H1 (cell line): ENCODE measurements at regions not wholly inside any gene's neighbourhood (a gene's known extent, or its start where the extent isn't known, plus 50 kb on each side); places are given as distances from the start of the nearest gene placed in this dataset.

ENCODE experiments used
- CEBPB ChIP-seq: IDR thresholded peaks from 2 replicates; pipeline ENCODE4 v1.6.1; 2012; ENCODE audit warnings: low read depth, low read length
- CREB1 ChIP-seq: IDR thresholded peaks from 2 replicates; pipeline ENCODE4 v1.6.1; 2012; ENCODE audit warnings: inconsistent platforms
- E2F6 ChIP-seq: IDR thresholded peaks from 2 replicates; pipeline ENCODE4 v1.6.1; 2012; ENCODE audit warnings: inconsistent platforms
- EGR1 ChIP-seq: IDR thresholded peaks from 2 replicates; pipeline ENCODE4 v1.6.1; 2011; ENCODE audit warnings: low read depth, low read length, borderline replicate concordance
- KDM5A ChIP-seq: fragments of 200-600 bp; IDR thresholded peaks from 2 replicates; pipeline ENCODE4 v1.7.1; 2012; ENCODE audit warnings: mild to moderate bottlenecking, low read length, inconsistent platforms, mixed read lengths
- RBBP5 ChIP-seq: IDR thresholded peaks from 2 replicates; pipeline ENCODE4 v1.7.1; 2012; ENCODE audit warnings: low read depth, mild to moderate bottlenecking, inconsistent platforms, low read length, moderate library complexity, borderline replicate concordance
- RNF2 ChIP-seq: fragments of 200-900, 300-1000 bp; sonication (generic); IDR thresholded peaks from 2 replicates; pipeline ENCODE4 v1.7.1; 2016; ENCODE audit warnings: borderline replicate concordance, low read depth, mild to moderate bottlenecking, antibody characterized with exemption, low read length; ENCODE audit not compliant: poor library complexity, severe bottlenecking; ENCODE audit errors: missing control alignments
- TF ChIP-seq, protein P1 (sequence below): IDR thresholded peaks from 2 replicates; pipeline ENCODE4 v1.6.1; 2012; ENCODE audit warnings: inconsistent platforms

GRCh38 chr5:24407466-24407865 is 237.3 kb downstream of the CDH10 start (continued):
- TF ChIP-seq CREB1 (no peak), CEBPB (no peak), EGR1 (no peak), KDM5A (no peak), RNF2 (no peak), RBBP5 (no peak), E2F6 (no peak)
- TF ChIP-seq, protein P1, sequence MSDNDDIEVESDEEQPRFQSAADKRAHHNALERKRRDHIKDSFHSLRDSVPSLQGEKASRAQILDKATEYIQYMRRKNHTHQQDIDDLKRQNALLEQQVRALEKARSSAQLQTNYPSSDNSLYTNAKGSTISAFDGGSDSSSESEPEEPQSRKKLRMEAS, result no peak
